Lower leg skin (tissue), 3 donors: ENCODE measurements at regions not wholly inside any gene's neighbourhood (a gene's known extent, or its start where the extent isn't known, plus 50 kb on each side); places are given as distances from the start of the nearest gene placed in this dataset.

ENCODE experiments used
- POLR2A ChIP-seq, 2 donors: fragments of 450-650 bp; IDR thresholded peaks; one replicate each; pipeline ENCODE4 v1.6.1; 2016 to 2017; ENCODE audit warnings: antibody characterized with exemption in 2 of 2, mild to moderate bottlenecking in 1 of 2, moderate library complexity in 1 of 2
- TF ChIP-seq, protein P1 (sequence below), 3 donors: fragments of 450-650 bp; IDR thresholded peaks; one replicate each; pipeline ENCODE4 v1.5.1; 2016; ENCODE audit warnings: antibody characterized with exemption in 3 of 3, mild to moderate bottlenecking in 3 of 3, moderate library complexity in 2 of 3

- TF ChIP-seq, protein P1, sequence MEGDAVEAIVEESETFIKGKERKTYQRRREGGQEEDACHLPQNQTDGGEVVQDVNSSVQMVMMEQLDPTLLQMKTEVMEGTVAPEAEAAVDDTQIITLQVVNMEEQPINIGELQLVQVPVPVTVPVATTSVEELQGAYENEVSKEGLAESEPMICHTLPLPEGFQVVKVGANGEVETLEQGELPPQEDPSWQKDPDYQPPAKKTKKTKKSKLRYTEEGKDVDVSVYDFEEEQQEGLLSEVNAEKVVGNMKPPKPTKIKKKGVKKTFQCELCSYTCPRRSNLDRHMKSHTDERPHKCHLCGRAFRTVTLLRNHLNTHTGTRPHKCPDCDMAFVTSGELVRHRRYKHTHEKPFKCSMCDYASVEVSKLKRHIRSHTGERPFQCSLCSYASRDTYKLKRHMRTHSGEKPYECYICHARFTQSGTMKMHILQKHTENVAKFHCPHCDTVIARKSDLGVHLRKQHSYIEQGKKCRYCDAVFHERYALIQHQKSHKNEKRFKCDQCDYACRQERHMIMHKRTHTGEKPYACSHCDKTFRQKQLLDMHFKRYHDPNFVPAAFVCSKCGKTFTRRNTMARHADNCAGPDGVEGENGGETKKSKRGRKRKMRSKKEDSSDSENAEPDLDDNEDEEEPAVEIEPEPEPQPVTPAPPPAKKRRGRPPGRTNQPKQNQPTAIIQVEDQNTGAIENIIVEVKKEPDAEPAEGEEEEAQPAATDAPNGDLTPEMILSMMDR (IDR thresholded peaks at IDR 0.05) = no peak
- no peak for TF ChIP-seq POLR2A (IDR thresholded peaks at IDR 0.05)
These were observed 381.5 kb downstream of the OMA1 start for GRCh38 chr1:58165073-58165472.
